Keratinocyte (primary cell): ENCODE measurements at regions not wholly inside any gene's neighbourhood (a gene's known extent, or its start where the extent isn't known, plus 50 kb on each side); places are given as distances from the start of the nearest gene placed in this dataset.

Experiments used
- DNase-seq: peaks from one replicate; pipeline ENCODE4 v3.0.0-alpha.2; 2011; ENCODE audit warnings: low read depth, missing footprints, low spot score
- FAIRE-seq: peaks from 2 replicates; lab custom pipeline; 2011; peaks lifted over from hg19 to GRCh38; lab: Jason Lieb, UNC
- H2AFZ ChIP-seq: 2 replicates; pipeline ENCODE4 v1.6.0; 2012; ENCODE audit warnings: low read length, control low read depth, inconsistent platforms; ENCODE audit not compliant: control insufficient read depth
- H3K27ac ChIP-seq: 2 replicates; pipeline ENCODE4 v1.5.1; 2011; ENCODE audit warnings: low read length; ENCODE audit not compliant: control insufficient read depth, insufficient read depth
- H3K27me3 ChIP-seq: 3 replicates; pipeline ENCODE4 v1.6.0; 2011; ENCODE audit warnings: low read length; ENCODE audit not compliant: control insufficient read depth, insufficient read depth; ENCODE audit errors: extremely low read depth
- H3K36me3 ChIP-seq, 2 experiments: 2 replicates in 1 of 2; 3 replicates in 1 of 2; pipeline ENCODE4 v1.5.1; 2011; ENCODE audit warnings: low read length in 2 of 2, mild to moderate bottlenecking in 1 of 2; ENCODE audit not compliant: control insufficient read depth in 2 of 2, insufficient read depth in 2 of 2; ENCODE audit errors: extremely low read depth in 1 of 2
- H3K4me1 ChIP-seq: 3 replicates; pipeline ENCODE4 v1.5.1; 2011; ENCODE audit warnings: low read length; ENCODE audit not compliant: control insufficient read depth, insufficient read depth; ENCODE audit errors: extremely low read depth
- H3K4me2 ChIP-seq: 3 replicates; pipeline ENCODE4 v1.6.0; 2011; ENCODE audit warnings: low read depth, low read length; ENCODE audit not compliant: control insufficient read depth, insufficient read depth; ENCODE audit errors: extremely low read depth
- H3K4me3 ChIP-seq, 3 experiments: fragments of 200-600 bp in 1 of 3; sonication (generic) in 1 of 3; 2 replicates in 2 of 3; 3 replicates in 1 of 3; pipeline ENCODE4 v1.5.1; 2011 to 2016; ENCODE audit warnings: low read length in 3 of 3, mild to moderate bottlenecking in 3 of 3, control low read depth in 2 of 3, inconsistent platforms in 1 of 3, low read depth in 1 of 3, mixed read lengths in 1 of 3, mixed run types in 1 of 3, moderate library complexity in 1 of 3; ENCODE audit not compliant: control insufficient read depth in 2 of 3, insufficient read depth in 2 of 3; ENCODE audit errors: extremely low read depth in 1 of 3
- H3K79me2 ChIP-seq: 2 replicates; pipeline ENCODE4 v1.6.0; 2012; ENCODE audit warnings: low read length; ENCODE audit not compliant: control insufficient read depth, insufficient read depth
- H3K9ac ChIP-seq: 3 replicates; pipeline ENCODE4 v1.6.0; 2011; ENCODE audit warnings: low read length; ENCODE audit not compliant: control insufficient read depth, insufficient read depth; ENCODE audit errors: extremely low read depth
- H3K9me1 ChIP-seq: 3 replicates; pipeline ENCODE4 v1.6.0; 2011; ENCODE audit warnings: low read length; ENCODE audit not compliant: control insufficient read depth, insufficient read depth; ENCODE audit errors: extremely low read depth
- H3K9me3 ChIP-seq: 2 replicates; pipeline ENCODE4 v1.5.1; 2012; ENCODE audit warnings: low read depth, low read length; ENCODE audit not compliant: control insufficient read depth
- H4K20me1 ChIP-seq: 3 replicates; pipeline ENCODE4 v1.6.0; 2011; ENCODE audit warnings: low read length; ENCODE audit not compliant: control insufficient read depth, insufficient read depth; ENCODE audit errors: extremely low read depth
- CTCF ChIP-seq, 3 experiments: IDR thresholded peaks in 1 of 3; conservative IDR thresholded peaks in 1 of 3; optimal IDR thresholded peaks in 1 of 3; 2 replicates in 2 of 3; 3 replicates in 1 of 3; pipeline versions ENCODE3 to v1.5.1; 2011; ENCODE audit warnings: low read length in 3 of 3, mild to moderate bottlenecking in 3 of 3, moderate library complexity in 2 of 3, control low read depth in 1 of 3, inconsistent platforms in 1 of 3; ENCODE audit not compliant: insufficient read depth in 2 of 3; ENCODE audit errors: extremely low read depth in 1 of 3
- EZH2 ChIP-seq: IDR thresholded peaks from one replicate; pipeline ENCODE4 v1.6.1; 2012; ENCODE audit warnings: inconsistent platforms, mild to moderate bottlenecking, low read length, moderate library complexity
- dilution Hi-C: fragments of 300-500 bp; cut with MboI; formaldehyde crosslinking; loops from one replicate; pipeline ENCODE4 v1.7.0; 2020; ENCODE audit warnings: low sequenced_read_pairs; ENCODE audit not compliant: extremely low pct_ligation_motif_present

- Histone ChIP-seq H3K27ac (no peak overlapping the region), H3K36me3 (no peaks in the 10 kb centered on the region), H3K79me2 (no peaks in the 10 kb centered on the region), H3K9me1 (no peaks in the 10 kb centered on the region), H3K4me1 (peaks cover 3% of the 10 kb centered on the region), H3K4me3 (no peak overlapping the region), H3K27me3 (peaks cover 15% of the 10 kb centered on the region), H4K20me1 (no peaks in the 10 kb centered on the region), H3K9ac (no peak overlapping the region), H3K4me2 (no peak overlapping the region), H2AFZ (no peak overlapping the region), H3K9me3 (no peaks in the 10 kb centered on the region)
- dilution Hi-C loops, result no loop called here
- TF ChIP-seq EZH2, result no peak
- DNase-seq (no peak), FAIRE-seq (no peak)
These were observed 57.3 kb upstream of the CASZ1 start for GRCh38 chr1:10853701-10854100.

DNA sequence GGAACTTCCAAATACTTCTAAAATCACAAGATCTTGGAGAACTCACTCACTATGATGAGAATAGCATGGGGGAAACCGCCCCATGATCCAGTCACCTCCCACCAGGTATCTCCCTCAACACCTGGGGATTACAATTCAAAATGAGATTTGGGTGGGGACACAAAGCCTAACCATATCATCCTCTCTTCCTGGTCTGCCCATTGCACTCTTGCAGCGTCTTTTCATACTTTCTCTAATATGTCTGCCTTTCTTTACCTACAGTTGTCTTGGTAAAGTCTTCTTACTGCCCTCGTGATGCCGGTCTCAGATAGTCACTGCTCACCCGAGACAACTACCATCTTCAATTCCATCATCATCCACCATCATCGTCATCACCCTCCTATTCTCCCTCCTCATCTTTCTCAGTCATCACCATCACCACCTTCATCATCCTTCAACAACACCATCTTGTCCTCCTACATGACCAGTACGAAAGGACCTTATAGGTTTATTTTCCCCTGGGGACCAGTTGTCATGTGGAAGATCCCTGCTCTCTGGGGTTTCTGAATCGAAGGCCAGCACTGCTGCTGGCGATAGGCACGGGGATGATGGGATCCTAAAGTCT lies 58.5 kb upstream of the CASZ1 start:
- H3K4me3 ChIP-seq, result no peak overlapping the region
- dilution Hi-C loops, result no loop called here
- H3K4me1 ChIP-seq, result no peaks in the 10 kb centered on the region
- H3K36me3 ChIP-seq, result no peaks in the 10 kb centered on the region
- no peak overlapping the region for H3K27ac ChIP-seq
- H3K4me2 ChIP-seq, result no peak overlapping the region
- DNase-seq, result no peak
- H3K9ac ChIP-seq, result no peak overlapping the region
- peaks cover 15% of the 10 kb centered on the region for H3K27me3 ChIP-seq
- no peaks in the 10 kb centered on the region for H3K9me1 ChIP-seq
- no peak overlapping the region for H2AFZ ChIP-seq
- H3K79me2 ChIP-seq, result no peaks in the 10 kb centered on the region
- H3K9me3 ChIP-seq, result no peaks in the 10 kb centered on the region
- H4K20me1 ChIP-seq, result no peaks in the 10 kb centered on the region
- TF ChIP-seq CTCF (optimal IDR thresholded peaks at IDR 0.05 in 1 of 3, IDR thresholded peaks at IDR 0.05 in 1 of 3, conservative IDR thresholded peaks at IDR 0.05 in 1 of 3; ENCODE audit: extremely low read depth in 1 of 3, insufficient read depth in 2 of 3, low read length in 3 of 3), result no peak
- TF ChIP-seq EZH2, result no peak
- FAIRE-seq, result no peak

GRCh38 chr1:10856176-10856683 lies 59.8 kb upstream of the CASZ1 start:
- FAIRE-seq, result no peak
- H3K4me3 ChIP-seq, result no peak overlapping the region

More at GRCh38 chr1:10856176-10856683, 59.8 kb upstream of the CASZ1 start:
- no peak for TF ChIP-seq EZH2
- TF ChIP-seq CTCF (optimal IDR thresholded peaks at IDR 0.05 in 1 of 3, IDR thresholded peaks at IDR 0.05 in 1 of 3, conservative IDR thresholded peaks at IDR 0.05 in 1 of 3; ENCODE audit: extremely low read depth in 1 of 3, insufficient read depth in 2 of 3, low read length in 3 of 3), result no peak
- H3K9me1 ChIP-seq, result no peaks in the 10 kb centered on the region
- H3K27ac ChIP-seq, result no peak overlapping the region
- dilution Hi-C loops, result no loop called here
- H3K79me2 ChIP-seq, result no peaks in the 10 kb centered on the region
- H2AFZ ChIP-seq, result no peak overlapping the region
- no peaks in the 10 kb centered on the region for H3K4me1 ChIP-seq
- H3K36me3 ChIP-seq, result no peaks in the 10 kb centered on the region
- no peak overlapping the region for H3K9ac ChIP-seq
- no peak overlapping the region for H3K4me2 ChIP-seq
- peaks cover 15% of the 10 kb centered on the region for H3K27me3 ChIP-seq
- no peak for DNase-seq
- H3K9me3 ChIP-seq, result no peaks in the 10 kb centered on the region
- H4K20me1 ChIP-seq, result no peaks in the 10 kb centered on the region
